ENCODE measurements at regions not wholly inside any gene's neighbourhood (a gene's known extent, or its start where the extent isn't known, plus 50 kb on each side); places are given as distances from the start of the nearest gene placed in this dataset.

- TF ChIP-seq, protein P1, sequence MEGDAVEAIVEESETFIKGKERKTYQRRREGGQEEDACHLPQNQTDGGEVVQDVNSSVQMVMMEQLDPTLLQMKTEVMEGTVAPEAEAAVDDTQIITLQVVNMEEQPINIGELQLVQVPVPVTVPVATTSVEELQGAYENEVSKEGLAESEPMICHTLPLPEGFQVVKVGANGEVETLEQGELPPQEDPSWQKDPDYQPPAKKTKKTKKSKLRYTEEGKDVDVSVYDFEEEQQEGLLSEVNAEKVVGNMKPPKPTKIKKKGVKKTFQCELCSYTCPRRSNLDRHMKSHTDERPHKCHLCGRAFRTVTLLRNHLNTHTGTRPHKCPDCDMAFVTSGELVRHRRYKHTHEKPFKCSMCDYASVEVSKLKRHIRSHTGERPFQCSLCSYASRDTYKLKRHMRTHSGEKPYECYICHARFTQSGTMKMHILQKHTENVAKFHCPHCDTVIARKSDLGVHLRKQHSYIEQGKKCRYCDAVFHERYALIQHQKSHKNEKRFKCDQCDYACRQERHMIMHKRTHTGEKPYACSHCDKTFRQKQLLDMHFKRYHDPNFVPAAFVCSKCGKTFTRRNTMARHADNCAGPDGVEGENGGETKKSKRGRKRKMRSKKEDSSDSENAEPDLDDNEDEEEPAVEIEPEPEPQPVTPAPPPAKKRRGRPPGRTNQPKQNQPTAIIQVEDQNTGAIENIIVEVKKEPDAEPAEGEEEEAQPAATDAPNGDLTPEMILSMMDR (IDR thresholded peaks at IDR 0.05 in 4 of 5, conservative IDR thresholded peaks at IDR 0.05 in 1 of 5), result no peak
- no peak for TF ChIP-seq POLR2A (IDR thresholded peaks at IDR 0.05)
Observed at GRCh38 chr18:46321955-46322354, 217.8 kb downstream of the HAUS1 start.
